ENCODE measurements at regions not wholly inside any gene's neighbourhood (a gene's known extent, or its start where the extent isn't known, plus 50 kb on each side); places are given as distances from the start of the nearest gene placed in this dataset.

GRCh38 chr7:155229548-155230168 is 68.0 kb upstream of the INSIG1 start:
- no peaks in the 10 kb centered on the region for H3F3A ChIP-seq (ENCODE audit: low read depth)
- no peak overlapping the region for H3K4me2 ChIP-seq
- Mint-ChIP-seq H3K27ac (peak overlapping the region; percentile 46), H3K27me3 (ENCODE audit: insufficient read depth, low read depth) (peaks cover 9% of the 10 kb centered on the region), H3K36me3 (peaks cover 2% of the 10 kb centered on the region), H3K4me1 (peaks cover 48% of the 10 kb centered on the region), H3K9me3 (peaks cover 2% of the 10 kb centered on the region), H3K4me3 (peak overlapping the region; percentile 12)
- peaks cover 25% of the 10 kb centered on the region for H3K27me3 ChIP-seq
- TF ChIP-seq EZH2 (IDR thresholded peaks at IDR 0.05): no peak
- TF ChIP-seq, protein P1, sequence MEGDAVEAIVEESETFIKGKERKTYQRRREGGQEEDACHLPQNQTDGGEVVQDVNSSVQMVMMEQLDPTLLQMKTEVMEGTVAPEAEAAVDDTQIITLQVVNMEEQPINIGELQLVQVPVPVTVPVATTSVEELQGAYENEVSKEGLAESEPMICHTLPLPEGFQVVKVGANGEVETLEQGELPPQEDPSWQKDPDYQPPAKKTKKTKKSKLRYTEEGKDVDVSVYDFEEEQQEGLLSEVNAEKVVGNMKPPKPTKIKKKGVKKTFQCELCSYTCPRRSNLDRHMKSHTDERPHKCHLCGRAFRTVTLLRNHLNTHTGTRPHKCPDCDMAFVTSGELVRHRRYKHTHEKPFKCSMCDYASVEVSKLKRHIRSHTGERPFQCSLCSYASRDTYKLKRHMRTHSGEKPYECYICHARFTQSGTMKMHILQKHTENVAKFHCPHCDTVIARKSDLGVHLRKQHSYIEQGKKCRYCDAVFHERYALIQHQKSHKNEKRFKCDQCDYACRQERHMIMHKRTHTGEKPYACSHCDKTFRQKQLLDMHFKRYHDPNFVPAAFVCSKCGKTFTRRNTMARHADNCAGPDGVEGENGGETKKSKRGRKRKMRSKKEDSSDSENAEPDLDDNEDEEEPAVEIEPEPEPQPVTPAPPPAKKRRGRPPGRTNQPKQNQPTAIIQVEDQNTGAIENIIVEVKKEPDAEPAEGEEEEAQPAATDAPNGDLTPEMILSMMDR (IDR thresholded peaks at IDR 0.05): no peak
- no peak for TF ChIP-seq EZH2phosphoT487 (IDR thresholded peaks at IDR 0.05)
- no peaks in the 10 kb centered on the region for H4K20me1 ChIP-seq (ENCODE audit: low read depth)
- no peak overlapping the region for H3K4me3 ChIP-seq
- no peak overlapping the region for H3K27ac ChIP-seq
- H3K9ac ChIP-seq: no peak overlapping the region
- H2AFZ ChIP-seq (replicated peaks): no peak overlapping the region
- no peaks in the 10 kb centered on the region for H3K36me3 ChIP-seq
- no peaks in the 10 kb centered on the region for H3K9me3 ChIP-seq (ENCODE audit: low read depth)
- DNase-seq (ENCODE audit: low spot score): no peak
- peaks cover 12% of the 10 kb centered on the region for H3K4me1 ChIP-seq
- H3K79me2 ChIP-seq (ENCODE audit: low read depth): no peaks in the 10 kb centered on the region

DNA sequence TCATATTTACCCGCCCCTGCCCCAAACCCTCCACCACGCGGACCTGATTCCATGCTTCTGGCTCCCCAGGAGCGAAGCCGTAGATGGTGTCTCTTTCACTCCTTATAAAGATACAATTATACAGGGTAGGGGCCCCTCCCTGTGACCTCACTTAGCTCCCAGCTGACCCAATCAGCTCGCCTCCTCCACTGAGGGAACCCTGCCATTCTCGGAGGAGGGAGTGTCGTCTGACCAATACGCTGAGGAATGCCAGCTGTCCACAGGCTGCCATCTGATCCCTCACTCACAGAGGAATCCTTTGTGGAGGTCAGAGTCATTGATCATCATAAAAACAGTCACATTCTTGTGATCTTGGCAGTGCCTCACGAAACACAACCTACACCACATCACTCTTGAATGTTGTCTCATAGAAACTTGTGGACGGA is 67.5 kb upstream of the INSIG1 start:
- peaks cover 2% of the 10 kb centered on the region for H3K36me3 Mint-ChIP-seq
- no peak overlapping the region for H3K27ac ChIP-seq
- peaks cover 10% of the 10 kb centered on the region for H3K4me1 ChIP-seq
- H3K9ac ChIP-seq: no peak overlapping the region
- no peaks in the 10 kb centered on the region for H3K9me3 ChIP-seq (ENCODE audit: low read depth)
- peak; percentile 40 for DNase-seq (ENCODE audit: low spot score)
- TF ChIP-seq, protein P1 (IDR thresholded peaks at IDR 0.05): no peak
- TF ChIP-seq EZH2phosphoT487 (IDR thresholded peaks at IDR 0.05): no peak
- no peak for TF ChIP-seq EZH2 (IDR thresholded peaks at IDR 0.05)
- no peaks in the 10 kb centered on the region for H4K20me1 ChIP-seq (ENCODE audit: low read depth)
- peak overlapping the region; percentile 72 for H3K27ac Mint-ChIP-seq
- peaks cover 2% of the 10 kb centered on the region for H3K9me3 Mint-ChIP-seq
- no peaks in the 10 kb centered on the region for H3K79me2 ChIP-seq (ENCODE audit: low read depth)
- peaks cover 43% of the 10 kb centered on the region for H3K4me1 Mint-ChIP-seq
- H3K4me2 ChIP-seq: no peak overlapping the region
- H3K27me3 Mint-ChIP-seq (ENCODE audit: insufficient read depth, low read depth): peaks cover 9% of the 10 kb centered on the region
- no peaks in the 10 kb centered on the region for H3F3A ChIP-seq (ENCODE audit: low read depth)
- H3K4me3 ChIP-seq: no peak overlapping the region
- H2AFZ ChIP-seq (replicated peaks): no peak overlapping the region
- no peak overlapping the region for H3K4me3 Mint-ChIP-seq
- no peaks in the 10 kb centered on the region for H3K36me3 ChIP-seq
- peaks cover 25% of the 10 kb centered on the region for H3K27me3 ChIP-seq

GRCh38 chr7:155231241-155231800 is 66.4 kb upstream of the INSIG1 start:
- peaks cover 10% of the 10 kb centered on the region for H3K4me1 ChIP-seq
- no peaks in the 10 kb centered on the region for H3K79me2 ChIP-seq (ENCODE audit: low read depth)
- H3K9me3 Mint-ChIP-seq: peaks cover 2% of the 10 kb centered on the region
- no peak overlapping the region for H3K4me3 Mint-ChIP-seq
- peaks cover 25% of the 10 kb centered on the region for H3K27me3 ChIP-seq
- H4K20me1 ChIP-seq (ENCODE audit: low read depth): no peaks in the 10 kb centered on the region
- H3K27me3 Mint-ChIP-seq (ENCODE audit: insufficient read depth, low read depth): peaks cover 9% of the 10 kb centered on the region
- no peak for DNase-seq (ENCODE audit: low spot score)
- TF ChIP-seq, protein P1 (IDR thresholded peaks at IDR 0.05): no peak
- TF ChIP-seq EZH2phosphoT487 (IDR thresholded peaks at IDR 0.05) (no peak), EZH2 (IDR thresholded peaks at IDR 0.05) (no peak)
- H3K36me3 Mint-ChIP-seq: peaks cover 2% of the 10 kb centered on the region
- H3K9me3 ChIP-seq (ENCODE audit: low read depth): no peaks in the 10 kb centered on the region
- H3K9ac ChIP-seq: no peak overlapping the region
- H3K4me3 ChIP-seq: no peak overlapping the region
- no peak overlapping the region for H3K27ac ChIP-seq
- no peaks in the 10 kb centered on the region for H3F3A ChIP-seq (ENCODE audit: low read depth)
- H3K36me3 ChIP-seq: no peaks in the 10 kb centered on the region
- H2AFZ ChIP-seq (replicated peaks): no peak overlapping the region
- H3K4me2 ChIP-seq: no peak overlapping the region
- H3K27ac Mint-ChIP-seq: peak overlapping the region; percentile 46
- H3K4me1 Mint-ChIP-seq: peaks cover 35% of the 10 kb centered on the region

Measured in neural progenitor cell (in vitro differentiated cells).